GM12891 (cell line): ENCODE measurements at regions not wholly inside any gene's neighbourhood (a gene's known extent, or its start where the extent isn't known, plus 50 kb on each side); places are given as distances from the start of the nearest gene placed in this dataset.

Experiments
- POLR2A ChIP-seq: IDR thresholded peaks from 2 replicates; pipeline ENCODE4 v1.6.1; 2011; ENCODE audit warnings: low read depth, low read length, control low read depth
- POLR2AphosphoS5 ChIP-seq: IDR thresholded peaks from 2 replicates; pipeline ENCODE4 v1.6.1; 2011; ENCODE audit warnings: low read depth, low read length, control low read depth
- POU2F2 ChIP-seq: IDR thresholded peaks from 2 replicates; pipeline ENCODE4 v1.6.1; 2011; ENCODE audit warnings: low read depth, mild to moderate bottlenecking, control low read depth, low read length, moderate library complexity
- SPI1 ChIP-seq: IDR thresholded peaks from 2 replicates; pipeline ENCODE4 v1.6.1; 2011; ENCODE audit warnings: low read depth, low read length, control low read depth
- TAF1 ChIP-seq: IDR thresholded peaks from 2 replicates; pipeline ENCODE4 v1.6.1; 2011; ENCODE audit warnings: low read depth, low read length, control low read depth

- TF ChIP-seq POLR2A (no peak), TAF1 (no peak), POLR2AphosphoS5 (no peak), POU2F2 (no peak), SPI1 (no peak)
These were observed 169.4 kb upstream of the CCNH start for GRCh38 chr5:87582149-87582548.
